Embryonic facial prominence (tissue), 1 donor: ENCODE measurements at regions not wholly inside any gene's neighbourhood (a gene's known extent, or its start where the extent isn't known, plus 50 kb on each side); places are given as distances from the start of the nearest gene placed in this dataset.
"Not testable (repeated sequence)": the region's sequence is repeated elsewhere in the genome, so short reads cannot be mapped to it uniquely, and the experiment has no call there.

ENCODE experiments used
- DNase-seq: peaks from one replicate; pipeline ENCODE4 v3.0.0-alpha.2; 2016; ENCODE audit errors: extremely low spot score

DNA sequence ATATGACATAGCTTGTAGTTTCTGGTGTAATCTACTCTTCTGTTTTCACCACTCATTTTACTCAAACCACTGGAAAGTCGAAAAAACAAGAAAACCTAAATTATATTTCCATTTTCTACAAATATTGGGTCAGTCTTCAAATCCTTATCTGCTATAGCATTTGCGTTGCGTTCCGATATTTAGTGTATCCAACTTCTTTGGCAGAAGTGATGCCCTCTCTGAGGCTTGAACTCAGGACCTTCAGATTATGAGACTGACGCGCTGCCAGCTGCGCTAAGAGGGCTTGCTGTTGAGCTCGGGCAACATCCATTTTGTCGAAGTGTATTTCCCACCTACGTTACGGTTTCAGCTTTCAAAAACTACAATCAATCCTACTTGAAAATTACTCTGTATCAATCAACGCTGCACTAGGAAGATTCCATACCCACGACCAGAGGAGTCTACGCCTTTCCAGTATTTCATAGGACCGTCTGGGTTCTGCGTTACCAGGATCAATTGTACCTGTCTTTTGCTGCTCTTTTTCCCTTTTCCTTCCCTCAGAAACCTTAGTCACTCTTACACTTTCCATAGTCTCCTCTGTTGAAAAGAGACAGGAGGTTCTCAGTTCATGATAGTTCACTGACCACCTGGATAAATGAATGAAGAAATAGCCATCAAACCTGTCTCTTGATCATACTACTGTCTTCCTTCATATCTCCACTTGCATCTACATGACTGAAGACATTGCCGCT, 140.5 kb upstream of the ZNF322 start:
- not testable (repeated sequence) for DNase-seq

DNA sequence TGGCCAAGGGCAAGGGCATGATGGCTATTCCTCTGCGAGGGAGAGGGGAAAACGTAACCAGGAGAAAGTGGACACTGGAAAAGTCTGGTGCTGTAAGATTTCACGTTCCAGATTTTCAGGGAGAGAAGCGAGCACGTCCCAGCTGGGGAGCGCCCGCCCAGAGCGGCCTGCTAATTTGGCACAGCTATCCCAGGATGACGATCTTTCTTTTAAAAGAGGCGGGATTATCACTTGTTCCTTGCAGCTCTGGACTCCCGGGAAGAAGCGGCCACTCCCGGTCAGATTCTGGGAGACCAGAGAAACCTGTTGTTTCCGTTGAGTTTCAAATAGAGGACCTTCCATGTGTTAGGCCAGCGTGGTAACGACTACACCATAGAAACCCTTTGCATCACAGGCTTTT, 144.2 kb upstream of the ZNF322 start:
- not testable (repeated sequence) for DNase-seq

DNA sequence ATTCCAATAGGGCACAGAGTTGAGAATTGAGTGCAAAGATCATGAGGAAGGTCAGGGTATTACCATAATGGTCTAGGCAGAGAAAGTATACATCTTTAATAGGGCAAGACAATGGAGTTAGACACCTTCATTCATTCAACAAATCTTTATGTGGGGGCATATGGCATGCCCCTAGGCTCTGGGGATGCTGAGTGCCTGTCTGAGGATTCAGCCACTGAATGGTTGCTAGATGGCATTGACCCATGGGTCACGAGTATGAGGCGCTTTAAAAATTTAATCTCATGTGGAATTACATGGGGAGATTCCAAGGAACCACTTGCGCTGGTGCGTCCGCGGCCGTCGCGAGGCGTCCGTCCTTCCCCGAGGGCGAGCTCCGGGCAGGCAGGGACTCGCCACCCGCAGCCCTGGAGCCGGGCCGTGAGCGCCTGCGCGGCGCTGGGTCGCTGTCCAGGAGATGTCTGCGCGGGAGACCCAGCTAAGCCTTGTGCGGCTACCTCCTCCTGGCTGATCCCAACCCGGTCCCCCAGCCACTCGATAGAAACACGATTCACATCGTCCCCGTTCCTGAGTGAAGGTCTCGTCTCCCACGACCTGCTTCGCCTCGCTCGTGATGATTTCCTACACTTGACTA, 152.1 kb upstream of the ZNF322 start:
- DNase-seq: not testable (repeated sequence)

DNA sequence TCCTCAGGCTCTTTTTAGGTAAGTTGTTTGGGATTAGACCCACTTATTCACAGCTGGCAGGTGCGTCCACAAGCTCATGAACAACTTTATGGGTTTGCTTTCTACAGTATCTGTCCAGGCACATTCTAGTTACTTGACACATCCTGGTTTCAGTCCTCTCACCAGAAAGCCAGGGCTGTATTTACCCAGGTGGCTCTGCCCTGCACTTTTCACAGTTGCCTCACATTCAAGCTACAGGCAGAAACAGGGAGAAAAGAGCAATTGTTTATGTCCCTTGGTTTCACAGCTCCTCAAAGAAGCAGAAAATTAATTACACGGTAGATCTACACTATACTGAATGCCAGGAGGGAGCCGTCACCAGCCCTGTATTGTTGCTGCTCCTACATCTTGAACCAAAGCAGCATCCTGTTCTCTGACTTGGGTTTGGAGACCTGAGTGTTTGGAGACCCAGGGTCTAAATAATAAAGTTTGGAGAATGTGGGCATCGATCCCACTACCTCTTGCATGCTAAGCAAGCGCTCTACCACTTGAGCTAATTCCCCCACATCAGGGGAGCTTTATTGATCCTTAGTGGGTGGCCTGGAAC, 159.2 kb upstream of the ZNF322 start:
- not testable (repeated sequence) for DNase-seq

DNA sequence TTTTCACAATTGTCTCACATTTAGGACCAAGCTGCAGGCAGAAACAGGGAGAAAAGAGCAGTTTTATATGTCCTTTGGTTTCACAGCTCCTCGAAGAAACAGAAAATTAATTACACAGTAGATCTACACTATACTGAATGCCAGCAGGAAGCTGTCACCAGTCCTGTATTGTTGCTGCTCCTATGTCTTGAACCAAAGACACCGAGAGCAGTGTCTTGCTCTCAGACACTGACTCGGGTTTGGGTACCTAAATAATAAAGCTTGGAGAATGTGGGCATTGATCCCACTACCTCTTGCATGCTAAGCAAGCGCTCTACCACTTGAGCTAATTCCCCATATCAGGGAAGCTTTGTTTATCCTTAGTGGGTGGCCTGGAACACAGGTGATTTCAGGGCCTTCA, 168.4 kb upstream of the ZNF322 start:
- DNase-seq: not testable (repeated sequence)

DNA sequence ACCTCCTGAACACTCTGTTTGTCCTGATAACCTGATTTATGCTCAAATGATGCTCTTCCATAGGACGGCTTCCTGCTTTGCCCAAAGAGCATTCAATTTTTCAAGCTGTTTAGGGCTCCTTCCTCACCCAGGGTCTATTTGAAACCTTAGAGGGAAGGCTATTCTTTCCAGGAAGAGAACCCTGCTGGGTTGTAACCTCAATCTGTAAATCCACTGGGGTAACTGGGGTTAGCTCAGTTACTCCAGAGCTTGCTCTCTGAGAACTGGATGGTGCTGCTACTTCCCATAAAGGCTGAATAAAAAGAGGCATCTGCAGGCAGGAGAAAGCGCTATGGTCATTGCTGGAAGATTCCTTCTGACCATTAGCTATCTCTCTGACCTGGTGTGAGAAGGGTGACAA, 169.9 kb upstream of the ZNF322 start:
- not testable (repeated sequence) for DNase-seq

DNA sequence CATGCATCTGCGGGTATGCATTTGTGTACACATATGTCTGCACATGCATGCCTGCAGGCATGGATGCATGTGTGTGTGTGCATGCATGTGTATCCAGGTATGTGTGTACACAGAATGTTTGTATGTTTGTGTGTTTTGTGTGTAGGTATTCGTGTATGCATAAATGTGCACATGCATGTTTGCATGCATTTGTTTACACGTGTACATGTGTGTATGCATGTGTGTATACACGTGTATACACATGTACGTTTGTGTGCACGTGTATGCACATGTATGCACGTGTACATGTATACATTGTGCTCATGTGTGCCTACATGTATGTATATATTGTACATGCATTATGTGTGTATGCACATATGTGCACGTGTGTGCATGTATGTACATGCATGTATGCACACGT, 171.4 kb upstream of the ZNF322 start:
- not testable (repeated sequence) for DNase-seq

DNA sequence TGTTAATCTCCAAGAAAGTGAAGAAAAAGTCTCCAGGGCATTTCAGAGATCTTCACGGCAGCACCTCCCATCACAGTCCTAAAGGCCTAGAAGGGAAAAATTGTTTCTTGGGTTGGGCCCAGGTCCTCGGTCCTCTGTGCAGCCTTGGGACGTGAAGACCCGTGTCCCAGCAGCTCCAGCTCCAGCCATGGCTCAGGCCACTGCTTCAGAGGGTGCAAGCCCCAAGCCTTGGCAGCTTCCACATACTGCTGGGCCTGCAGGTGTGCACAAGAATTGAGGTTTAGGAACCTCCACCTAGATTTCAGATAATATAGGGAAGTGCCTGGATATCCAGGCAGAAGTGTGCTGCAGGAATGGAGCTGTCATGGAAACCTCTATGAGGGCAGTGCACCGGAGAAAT, 176.2 kb upstream of the ZNF322 start:
- DNase-seq: not testable (repeated sequence)

DNA sequence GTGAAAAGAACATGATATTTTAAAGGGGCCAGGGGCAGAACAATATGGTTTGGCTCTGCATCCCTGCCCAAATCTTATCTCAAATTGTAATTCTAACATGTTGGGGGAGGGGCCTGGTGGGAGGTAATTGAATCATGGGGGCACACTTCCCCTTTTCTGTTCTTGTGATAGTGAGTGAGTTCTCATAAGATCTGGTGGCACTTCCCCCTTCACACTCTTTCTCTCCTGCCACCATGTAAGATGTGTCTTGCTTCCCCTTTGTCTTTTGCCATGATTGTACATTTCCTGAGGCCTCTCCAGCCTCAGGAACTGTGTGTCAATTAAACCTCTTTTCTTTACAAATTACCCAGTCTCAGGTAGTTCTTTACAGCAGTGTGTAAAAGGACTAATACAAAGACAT, 177.1 kb upstream of the ZNF322 start:
- DNase-seq: not testable (repeated sequence)

DNA sequence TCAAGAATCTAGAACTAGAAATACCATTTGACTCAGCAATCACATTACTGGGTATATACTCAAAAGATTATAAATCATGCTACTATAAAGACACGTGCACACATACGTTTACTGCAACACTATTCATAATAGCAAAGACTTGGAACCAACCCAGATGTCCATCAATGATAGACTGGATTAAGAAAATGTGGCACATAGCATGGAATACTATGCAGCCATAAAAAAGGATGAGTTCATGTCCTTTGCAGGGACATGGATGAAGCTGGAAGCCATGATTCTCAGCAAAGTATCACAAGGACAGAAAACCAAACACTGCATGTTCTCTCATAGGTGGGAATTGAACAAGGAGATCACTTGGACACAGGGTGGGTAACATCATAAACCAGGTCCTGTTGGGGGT, 185.3 kb upstream of the ZNF322 start:
- DNase-seq: not testable (repeated sequence)

DNA sequence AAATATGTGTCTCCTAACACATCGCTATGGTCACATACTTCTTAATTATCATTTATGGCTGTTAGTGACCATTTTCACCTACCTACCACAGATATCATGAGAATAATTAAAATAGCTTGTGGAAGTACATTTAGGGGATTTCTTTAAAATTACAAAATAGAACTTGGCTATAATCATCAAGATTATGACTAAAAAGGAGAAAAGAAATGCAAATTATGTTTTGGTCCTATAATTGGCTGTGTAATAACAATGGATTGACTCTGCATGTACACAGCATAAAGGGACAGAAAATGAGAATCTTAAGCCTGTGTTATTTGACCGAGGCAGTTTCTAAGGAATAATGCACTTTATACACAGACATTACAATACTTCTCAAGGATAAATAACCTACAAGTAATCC, 197.7 kb upstream of the ZNF322 start:
- not testable (repeated sequence) for DNase-seq

DNA sequence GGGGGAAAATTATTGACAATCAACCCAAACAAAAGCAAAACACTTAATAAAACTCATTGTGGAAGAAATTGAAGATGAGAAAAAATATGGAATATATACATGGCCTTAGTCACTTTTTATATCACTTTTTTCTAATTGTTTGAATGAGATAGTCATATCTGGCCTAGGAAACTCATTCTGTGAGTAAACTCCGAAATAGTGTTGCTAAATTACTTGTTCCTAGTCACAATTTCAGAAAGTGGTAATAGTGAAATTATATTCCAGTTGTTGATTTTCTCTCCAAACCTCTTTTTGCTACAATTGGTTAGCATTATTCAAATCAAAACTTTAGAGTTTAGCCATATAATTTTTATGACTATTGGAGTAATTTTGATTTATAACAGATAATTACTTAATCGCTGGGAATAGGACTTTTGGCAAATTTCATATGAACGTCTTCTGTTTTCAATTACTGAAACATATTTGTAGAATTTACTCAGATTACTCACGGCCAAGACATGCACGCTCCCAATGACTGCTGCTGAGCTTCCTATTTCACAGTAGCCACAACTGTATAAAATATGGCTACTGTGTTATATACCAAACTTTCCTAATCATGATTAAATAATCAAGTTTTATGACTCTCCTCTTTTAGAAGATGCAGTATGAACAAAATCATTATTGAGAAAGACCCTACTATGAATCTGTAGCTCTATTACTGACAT, 199.7 kb upstream of the ZNF322 start:
- DNase-seq: not testable (repeated sequence)

DNA sequence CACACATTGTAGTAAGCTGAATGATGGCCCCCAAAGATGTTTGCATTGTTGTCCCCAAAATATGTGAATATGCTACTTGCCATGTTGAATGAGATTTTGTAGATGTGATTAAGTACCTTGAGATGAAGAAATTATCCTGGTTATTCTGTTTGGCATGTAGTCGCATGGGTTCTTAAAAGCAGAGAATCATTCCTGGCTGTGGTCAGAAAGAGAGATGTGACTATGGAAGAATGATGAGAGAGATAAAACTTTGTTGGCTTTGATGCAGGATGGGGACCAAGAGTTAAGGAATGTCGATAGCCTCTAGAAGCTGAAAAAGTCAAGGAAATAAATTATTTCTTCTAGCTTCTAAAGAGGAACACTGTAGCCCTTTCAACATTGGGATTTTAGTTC, 200.2 kb upstream of the ZNF322 start:
- not testable (repeated sequence) for DNase-seq

DNA sequence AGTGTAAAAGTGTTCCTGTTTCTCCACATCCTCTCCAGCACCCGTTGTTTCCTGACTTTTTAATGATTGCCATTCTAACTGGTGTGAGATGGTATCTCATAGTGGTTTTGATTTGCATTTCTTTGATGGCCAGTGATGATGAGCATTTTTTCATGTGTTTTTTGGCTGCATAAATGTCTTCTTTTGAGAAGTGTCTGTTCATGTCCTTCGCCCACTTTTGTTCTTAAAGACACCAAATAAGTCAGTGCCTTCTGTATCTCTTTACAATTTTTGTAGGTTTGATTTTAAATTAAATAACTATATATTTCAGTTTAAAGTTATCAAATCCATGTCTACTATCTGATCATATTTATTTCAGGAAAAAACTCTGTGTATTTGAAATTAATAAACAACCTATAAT, 202.4 kb upstream of the ZNF322 start:
- DNase-seq: not testable (repeated sequence)

DNA sequence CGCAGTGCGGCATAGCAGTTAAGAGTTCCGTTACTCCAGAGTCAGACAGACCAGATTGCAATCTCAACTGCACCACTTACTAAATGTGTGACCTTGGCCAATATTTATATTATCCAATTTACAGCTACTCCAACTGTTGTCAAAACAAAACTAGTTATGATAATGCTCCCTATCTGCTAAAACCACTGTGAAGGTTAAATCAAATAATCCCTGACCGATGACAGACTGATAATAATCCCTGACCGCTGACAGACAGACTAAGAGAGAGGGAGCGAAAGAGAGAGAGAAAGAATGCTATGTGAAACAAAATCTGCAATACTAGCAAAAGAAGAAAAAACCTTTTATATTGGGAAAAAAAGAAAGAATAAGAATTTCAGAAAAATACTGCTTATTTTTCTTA, 204.1 kb upstream of the ZNF322 start:
- not testable (repeated sequence) for DNase-seq

DNA sequence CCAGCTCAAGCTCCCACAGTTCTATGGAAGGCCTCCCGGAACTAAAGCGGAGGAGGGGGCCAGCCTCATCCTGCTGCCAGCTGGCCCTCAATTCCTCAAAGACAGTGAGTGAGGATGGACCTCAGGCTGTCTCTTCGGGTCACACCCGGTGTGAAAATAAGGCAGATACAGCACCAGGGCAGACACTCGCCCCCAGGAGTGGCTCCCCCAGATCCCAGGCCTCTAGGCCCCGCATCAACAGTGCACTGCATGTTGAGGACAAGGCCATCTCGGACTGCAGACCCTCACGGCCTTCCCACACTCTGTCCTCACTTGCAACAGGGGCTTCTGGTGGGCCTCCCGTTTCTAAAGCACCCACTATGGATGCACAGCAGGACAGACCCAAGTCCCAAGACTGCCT, 239.2 kb upstream of the ZNF322 start:
- not testable (repeated sequence) for DNase-seq

DNA sequence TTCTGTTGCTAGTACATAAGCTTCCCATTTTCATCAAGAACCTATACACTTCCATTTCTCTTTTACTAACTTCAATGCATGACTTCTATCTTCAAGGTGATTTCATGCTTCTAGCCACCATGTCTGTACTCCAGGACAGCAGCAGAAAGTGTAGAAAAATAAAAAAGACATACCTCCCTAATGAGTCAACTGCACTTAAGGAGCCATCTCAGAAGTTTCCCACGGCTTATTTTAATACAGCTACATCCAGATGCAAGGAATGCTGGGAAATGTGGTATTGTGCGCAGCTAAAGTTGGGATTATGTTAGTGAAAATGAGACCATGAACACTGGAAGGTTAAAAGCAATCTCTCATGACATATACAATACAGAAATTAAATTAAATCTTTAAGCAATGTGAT, 264.7 kb upstream of the ZNF322 start:
- not testable (repeated sequence) for DNase-seq

DNA sequence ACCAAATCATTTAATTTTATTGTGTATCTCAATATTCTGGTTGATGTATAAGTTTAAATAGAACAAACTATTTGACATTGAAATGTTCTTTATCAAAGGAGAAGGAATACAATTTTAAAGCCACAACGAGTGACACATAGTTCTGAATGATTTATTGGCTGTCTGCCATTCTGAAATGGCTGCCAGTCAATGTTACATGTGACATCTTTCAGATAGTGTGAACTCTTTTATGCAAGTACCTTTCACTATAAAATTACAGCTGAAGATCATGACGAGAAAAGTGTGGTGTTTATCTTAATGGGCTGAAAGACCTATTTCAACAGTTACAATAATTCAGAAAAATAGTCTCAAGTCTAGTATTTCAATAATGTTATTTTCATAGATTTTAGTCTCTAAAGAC, 268.6 kb upstream of the ZNF322 start:
- DNase-seq: not testable (repeated sequence)

DNA sequence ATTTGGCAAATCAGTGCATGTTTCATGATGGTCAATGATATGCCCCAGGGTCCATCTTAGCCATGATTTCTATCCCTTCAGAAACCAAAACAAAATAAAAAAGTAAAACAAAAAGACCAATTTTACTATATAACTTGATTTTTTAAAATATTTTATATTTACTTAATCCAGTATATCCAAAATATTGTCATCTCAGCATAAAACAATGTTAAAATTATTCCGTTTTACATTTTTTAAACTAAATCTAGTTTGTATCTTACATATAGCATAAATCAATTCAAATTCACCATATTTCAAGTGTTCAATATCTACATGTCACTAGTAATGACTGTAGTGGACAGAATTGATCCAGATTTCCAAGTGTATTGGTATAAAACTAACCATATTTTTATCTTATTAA, 277.7 kb upstream of the ZNF322 start:
- not testable (repeated sequence) for DNase-seq

DNA sequence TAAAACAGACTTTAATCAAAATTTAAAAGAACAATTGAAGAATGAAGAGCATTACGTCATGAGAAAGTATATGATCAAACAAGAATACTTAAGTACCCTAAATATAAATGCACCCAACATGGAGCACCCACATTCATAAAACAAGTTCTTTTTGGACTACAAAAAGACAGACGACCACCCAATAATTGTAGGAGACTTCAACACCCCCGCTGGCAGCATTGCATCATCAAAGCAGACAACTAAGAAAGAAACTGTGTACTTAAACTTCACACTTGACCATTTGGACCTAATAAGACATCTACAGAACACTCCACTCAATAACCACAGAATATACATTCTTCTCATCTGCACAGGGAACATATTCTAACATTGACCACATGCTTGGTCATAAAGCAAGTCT, 291.7 kb upstream of the ZNF322 start:
- DNase-seq: not testable (repeated sequence)

DNA sequence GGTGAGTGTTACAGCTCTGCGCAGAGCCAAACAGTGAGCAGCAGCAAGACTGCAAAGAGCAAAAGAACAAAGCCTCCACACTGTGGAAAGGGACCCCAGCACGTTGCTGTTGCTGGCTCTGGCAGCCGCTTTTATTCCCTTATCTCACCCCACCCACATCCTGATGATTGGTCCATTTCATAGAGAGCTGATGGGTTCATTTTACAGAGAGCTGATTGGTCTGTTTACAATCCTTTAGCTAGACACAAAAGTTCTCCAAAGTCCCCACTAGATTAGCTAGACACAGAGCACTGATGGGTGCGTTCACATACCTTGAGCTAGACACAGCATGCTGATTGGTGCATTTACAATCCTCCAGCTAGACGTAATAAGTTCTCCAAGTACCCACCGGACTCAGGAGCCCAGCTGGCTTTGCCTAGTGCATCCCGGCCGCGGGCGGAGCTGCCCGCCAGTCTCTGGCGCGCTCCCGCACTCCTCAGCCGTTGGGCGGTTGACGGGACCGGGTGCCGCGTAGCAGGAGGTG, 291.4 kb upstream of the PRSS16 start:
- DNase-seq: peak; percentile 12

DNA sequence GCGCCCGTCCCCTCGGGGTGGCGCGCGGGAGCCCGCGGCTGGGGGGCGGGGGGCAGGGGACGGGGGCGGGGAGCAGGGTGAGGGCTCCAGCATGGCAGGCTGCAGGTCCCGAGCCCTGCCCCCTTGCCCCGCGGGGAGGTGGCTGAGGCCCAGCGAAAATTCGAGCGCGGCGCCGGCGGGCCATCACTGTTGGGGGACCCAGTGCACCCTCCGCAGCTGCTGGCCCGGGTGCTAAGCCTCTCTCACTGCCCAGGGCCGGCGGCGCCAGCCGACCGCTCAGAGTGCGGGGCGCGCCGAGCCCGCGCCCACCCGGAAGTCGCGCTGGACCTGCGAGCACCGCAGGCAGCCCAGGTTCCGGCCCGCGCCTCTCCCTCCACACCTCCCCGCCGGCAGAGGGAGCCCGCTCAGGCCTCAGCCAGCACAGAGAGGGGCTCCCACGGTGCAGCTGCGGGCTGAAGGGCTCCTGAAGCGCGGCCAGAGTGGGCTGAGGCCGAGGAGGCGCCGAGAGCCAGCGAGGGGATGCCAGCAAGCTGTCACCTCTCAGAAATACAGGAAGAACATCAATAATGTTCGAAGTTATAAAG, 290.8 kb upstream of the PRSS16 start:
- not testable (repeated sequence) for DNase-seq
